ENCODE measurements at regions not wholly inside any gene's neighbourhood (a gene's known extent, or its start where the extent isn't known, plus 50 kb on each side); places are given as distances from the start of the nearest gene placed in this dataset.

GRCh38 chr18:37665346-37665745 lies 99.7 kb upstream of the CELF4 start:
- TF ChIP-seq SUZ12 (IDR thresholded peaks at IDR 0.05; ENCODE audit: extremely low read depth, insufficient read depth, insufficient read length) (no peak), ZNF274 (IDR thresholded peaks at IDR 0.05; ENCODE audit: low read depth, low read length) (no peak)

All from NT2/D1 (cell line).